ENCODE measurements at regions not wholly inside any gene's neighbourhood (a gene's known extent, or its start where the extent isn't known, plus 50 kb on each side); places are given as distances from the start of the nearest gene placed in this dataset.

DNA sequence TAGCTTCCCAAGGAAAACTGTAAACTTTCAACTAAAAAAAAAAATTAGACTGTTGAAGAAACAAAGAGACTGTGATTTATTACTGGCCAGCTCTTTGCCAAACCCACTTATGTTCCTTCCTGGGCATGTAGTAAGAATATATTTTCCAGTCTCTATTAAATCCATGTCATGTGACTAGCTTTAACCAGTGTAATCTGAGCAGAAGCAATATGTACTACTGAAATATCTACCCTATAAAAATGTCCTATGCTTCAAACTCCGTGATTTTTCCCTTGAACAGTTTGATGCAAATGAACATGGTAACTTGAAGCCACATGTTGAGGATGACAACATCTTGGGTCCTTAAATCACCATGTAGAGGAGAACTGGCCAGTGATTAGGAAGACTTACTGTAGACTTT is 144.5 kb downstream of the NTMT2 start:
- H3K27me3 Mint-ChIP-seq, result peaks cover 2 to 3% of the 10 kb centered on the region in 2 donors
- intact Hi-C loops (cut with micrococcal nuclease), result no loop called here
- Histone ChIP-seq H3K4me3 (ENCODE audit: low read length in 2 of 2) (no peak overlapping the region), H3K36me3 (ENCODE audit: insufficient read depth, low read length) (no peaks in the 10 kb centered on the region), H3K27ac (ENCODE audit: low read depth, low read length) (no peak overlapping the region), H3K27me3 (ENCODE audit: insufficient read depth, low read length) (no peaks in the 10 kb centered on the region), H3K4me1 (ENCODE audit: insufficient read depth, low read length) (no peaks in the 10 kb centered on the region), H3K9me3 (ENCODE audit: control insufficient read depth in 1 of 2, low read length in 2 of 2) (no peaks in the 10 kb centered on the region)
- CTCF ChIA-PET (ENCODE audit: partially characterized antibody), result no interaction called here
- H3K27ac Mint-ChIP-seq, result no peak overlapping the region
- H3K36me3 Mint-ChIP-seq, result no peaks in the 10 kb centered on the region
- no peaks in the 10 kb centered on the region for H3K4me1 Mint-ChIP-seq
- H3K9me3 Mint-ChIP-seq, result peaks cover 0 to 1% (median 0%) of the 10 kb centered on the region in 8 donors
- no peak overlapping the region for H3K4me3 Mint-ChIP-seq
- POLR2A ChIA-PET (ENCODE audit: partially characterized antibody), result no interaction called here
- no peak for DNase-seq

DNA sequence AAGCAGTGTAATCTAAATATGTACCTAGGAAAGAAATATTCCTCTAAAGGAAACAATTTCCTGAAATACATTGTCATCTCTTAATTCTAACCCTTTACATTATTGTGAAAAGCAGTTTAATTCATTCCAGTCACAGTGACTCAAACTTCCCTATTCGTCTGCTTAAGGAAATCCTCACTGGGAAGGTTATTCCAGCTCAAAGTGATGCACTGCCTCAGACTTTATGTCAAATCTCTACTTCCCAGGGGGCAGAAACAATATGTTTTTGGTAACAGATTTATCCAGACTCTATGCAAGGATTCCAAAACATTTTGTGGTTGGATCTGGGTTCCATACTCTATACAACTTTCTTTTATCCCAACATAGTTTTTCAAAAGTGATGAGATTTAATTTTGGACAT is 145.2 kb downstream of the NTMT2 start:
- intact Hi-C loops (cut with micrococcal nuclease), result no loop called here
- Mint-ChIP-seq H3K36me3 (no peaks in the 10 kb centered on the region), H3K9me3 (peaks cover 0 to 1% (median 0%) of the 10 kb centered on the region in 8 donors), H3K4me1 (no peaks in the 10 kb centered on the region), H3K27ac (no peak overlapping the region), H3K4me3 (no peak overlapping the region), H3K27me3 (peaks cover 2 to 3% of the 10 kb centered on the region in 2 donors)
- CTCF ChIA-PET (ENCODE audit: partially characterized antibody), result no interaction called here
- H3K36me3 ChIP-seq (ENCODE audit: insufficient read depth, low read length), result no peaks in the 10 kb centered on the region
- H3K4me1 ChIP-seq (ENCODE audit: insufficient read depth, low read length), result no peaks in the 10 kb centered on the region
- H3K27ac ChIP-seq (ENCODE audit: low read depth, low read length), result no peak overlapping the region
- no peak for DNase-seq
- no peaks in the 10 kb centered on the region for H3K9me3 ChIP-seq (ENCODE audit: control insufficient read depth in 1 of 2, low read length in 2 of 2)
- no peaks in the 10 kb centered on the region for H3K27me3 ChIP-seq (ENCODE audit: insufficient read depth, low read length)
- POLR2A ChIA-PET (ENCODE audit: partially characterized antibody), result no interaction called here
- H3K4me3 ChIP-seq (ENCODE audit: low read length in 2 of 2), result no peak overlapping the region

DNA sequence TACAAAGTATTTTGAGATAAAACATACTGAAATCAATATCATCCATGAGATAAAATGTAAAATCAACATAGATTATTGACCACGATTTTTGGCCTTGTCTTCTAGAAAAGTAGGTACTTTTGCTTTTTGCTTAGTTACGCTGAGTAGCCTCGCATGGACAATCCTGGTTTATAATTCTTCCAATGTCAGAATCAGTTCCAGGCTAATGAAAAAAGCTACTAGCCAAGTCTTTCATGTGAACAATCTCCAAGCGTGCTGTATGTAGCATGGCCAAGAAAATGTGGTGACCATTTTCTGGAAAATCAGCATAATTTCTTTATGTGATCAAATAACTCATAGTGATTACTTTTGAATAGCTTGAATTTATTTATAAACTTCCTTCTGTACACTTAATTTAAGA is 145.8 kb downstream of the NTMT2 start:
- Histone ChIP-seq H3K36me3 (ENCODE audit: insufficient read depth, low read length) (no peaks in the 10 kb centered on the region), H3K27me3 (ENCODE audit: insufficient read depth, low read length) (no peaks in the 10 kb centered on the region), H3K27ac (ENCODE audit: low read depth, low read length) (no peak overlapping the region), H3K4me3 (ENCODE audit: low read length in 2 of 2) (no peak overlapping the region), H3K9me3 (ENCODE audit: control insufficient read depth in 1 of 2, low read length in 2 of 2) (no peaks in the 10 kb centered on the region), H3K4me1 (ENCODE audit: insufficient read depth, low read length) (no peaks in the 10 kb centered on the region)
- Mint-ChIP-seq H3K9me3 (peaks cover 0 to 5% (median 0%) of the 10 kb centered on the region in 8 donors), H3K4me1 (no peaks in the 10 kb centered on the region), H3K4me3 (no peak overlapping the region), H3K36me3 (no peaks in the 10 kb centered on the region), H3K27ac (no peak overlapping the region), H3K27me3 (peaks cover 3% of the 10 kb centered on the region in 2 donors)
- ChIA-PET CTCF (ENCODE audit: partially characterized antibody) (no interaction called here), POLR2A (ENCODE audit: partially characterized antibody) (no interaction called here)
- intact Hi-C loops (cut with micrococcal nuclease), result no loop called here
- no peak for DNase-seq

DNA sequence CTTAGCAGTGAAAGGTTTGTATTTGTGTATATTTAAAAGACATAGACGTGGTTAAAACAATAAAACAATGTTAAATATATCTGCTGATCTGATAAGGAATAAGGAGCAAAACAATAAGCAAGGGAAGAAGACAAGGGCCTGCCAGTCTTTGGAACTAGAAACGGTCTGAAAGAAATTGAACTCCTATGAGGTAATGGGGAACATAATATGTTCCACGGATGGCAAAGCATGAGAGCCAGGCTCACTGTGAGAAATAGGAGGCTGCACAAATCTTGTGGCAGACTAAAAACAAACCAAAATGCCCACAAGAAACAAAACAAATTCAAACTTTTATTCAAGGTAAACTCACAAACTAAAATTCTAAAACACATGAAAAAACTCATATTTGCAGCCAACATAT is 150.5 kb downstream of the NTMT2 start:
- Histone ChIP-seq H3K4me3 (ENCODE audit: low read length in 2 of 2) (no peak overlapping the region), H3K27me3 (ENCODE audit: insufficient read depth, low read length) (no peaks in the 10 kb centered on the region), H3K27ac (ENCODE audit: low read depth, low read length) (no peak overlapping the region), H3K9me3 (ENCODE audit: control insufficient read depth in 1 of 2, low read length in 2 of 2) (no peaks in the 10 kb centered on the region), H3K4me1 (ENCODE audit: insufficient read depth, low read length) (no peaks in the 10 kb centered on the region), H3K36me3 (ENCODE audit: insufficient read depth, low read length) (no peaks in the 10 kb centered on the region)
- Mint-ChIP-seq H3K4me1 (no peaks in the 10 kb centered on the region), H3K27ac (no peak overlapping the region), H3K36me3 (no peaks in the 10 kb centered on the region), H3K27me3 (peaks cover 1 to 3% of the 10 kb centered on the region in 2 donors), H3K4me3 (no peak overlapping the region), H3K9me3 (peaks cover 0 to 8% (median 2%) of the 10 kb centered on the region in 8 donors)
- intact Hi-C loops (cut with micrococcal nuclease), result no loop called here
- CTCF ChIA-PET (ENCODE audit: partially characterized antibody), result no interaction called here
- DNase-seq, result no peak
- POLR2A ChIA-PET (ENCODE audit: partially characterized antibody), result no interaction called here

DNA sequence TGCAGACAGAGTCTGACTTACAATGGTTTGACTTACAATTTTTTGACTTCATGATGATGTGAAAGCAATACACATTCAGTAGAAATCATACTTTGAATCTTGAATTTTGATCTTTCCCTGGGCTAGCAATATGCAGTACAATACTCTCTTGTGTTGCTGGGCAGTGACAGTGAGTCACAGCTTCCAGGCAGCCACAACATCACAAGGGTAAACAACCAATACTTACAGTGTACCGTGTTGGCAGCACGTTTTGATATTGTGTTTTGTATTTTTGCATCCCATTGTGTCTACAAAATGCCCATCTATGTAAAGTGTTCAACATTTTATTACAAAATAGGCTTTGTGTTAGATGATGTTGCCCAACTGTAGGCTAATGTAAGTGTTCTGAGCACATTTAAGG is 150.9 kb downstream of the NTMT2 start:
- ChIA-PET CTCF (ENCODE audit: partially characterized antibody) (no interaction called here), POLR2A (ENCODE audit: partially characterized antibody) (no interaction called here)
- Mint-ChIP-seq H3K27me3 (peaks cover 1 to 3% of the 10 kb centered on the region in 2 donors), H3K4me3 (no peak overlapping the region), H3K27ac (no peak overlapping the region), H3K4me1 (no peaks in the 10 kb centered on the region), H3K36me3 (no peaks in the 10 kb centered on the region), H3K9me3 (peaks cover 0 to 8% (median 2%) of the 10 kb centered on the region in 8 donors)
- Histone ChIP-seq H3K27me3 (ENCODE audit: insufficient read depth, low read length) (no peaks in the 10 kb centered on the region), H3K4me3 (ENCODE audit: low read length in 2 of 2) (no peak overlapping the region), H3K27ac (ENCODE audit: low read depth, low read length) (no peak overlapping the region), H3K9me3 (ENCODE audit: control insufficient read depth in 1 of 2, low read length in 2 of 2) (no peaks in the 10 kb centered on the region), H3K36me3 (ENCODE audit: insufficient read depth, low read length) (no peaks in the 10 kb centered on the region), H3K4me1 (ENCODE audit: insufficient read depth, low read length) (no peaks in the 10 kb centered on the region)
- DNase-seq, result no peak
- intact Hi-C loops (cut with micrococcal nuclease), result no loop called here

DNA sequence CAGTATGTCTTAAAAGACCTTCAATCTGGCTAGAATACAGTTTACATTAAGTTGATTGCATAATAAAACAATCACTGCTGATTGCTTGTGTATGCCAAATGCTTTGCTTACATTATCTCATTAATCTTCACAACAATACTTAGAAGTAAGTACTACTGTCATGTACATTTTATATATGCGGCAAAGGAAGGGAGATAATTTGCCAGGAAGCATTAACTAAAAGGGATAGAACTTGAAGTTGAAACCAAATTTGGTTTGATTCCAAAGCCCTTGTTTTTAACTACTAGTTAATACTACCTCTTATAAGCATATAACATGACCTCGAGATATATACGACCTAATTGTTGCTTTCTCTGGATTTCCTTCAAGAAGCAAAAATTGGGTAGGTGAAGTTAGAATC is 155.8 kb downstream of the NTMT2 start:
- CTCF ChIA-PET (ENCODE audit: partially characterized antibody), result no interaction called here
- no peaks in the 10 kb centered on the region for H3K4me1 Mint-ChIP-seq

DNA sequence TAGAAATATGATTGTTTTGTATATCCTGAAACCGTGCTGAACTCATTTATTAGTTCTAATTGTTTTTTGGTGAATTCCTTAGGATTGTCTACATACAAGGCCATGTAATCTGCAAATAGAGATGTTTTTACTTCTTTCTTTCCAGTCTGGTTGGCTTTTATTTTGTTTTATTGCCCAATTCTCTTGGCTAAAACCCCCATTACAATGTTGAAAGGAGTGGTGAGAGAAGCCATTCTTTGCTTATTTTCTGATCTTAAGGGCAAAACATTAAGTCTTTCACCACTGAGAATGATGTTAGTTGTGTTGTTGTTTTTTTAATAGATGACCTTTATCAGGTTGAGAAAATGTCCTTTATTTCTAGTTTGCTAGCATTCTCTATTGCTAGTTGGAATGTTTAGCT is 157.3 kb downstream of the NTMT2 start:
- no peak overlapping the region for H3K27ac Mint-ChIP-seq
- H3K4me3 Mint-ChIP-seq, result no peak overlapping the region
- no peaks in the 10 kb centered on the region for H3K4me1 ChIP-seq (ENCODE audit: insufficient read depth, low read length)
- no peak overlapping the region for H3K27ac ChIP-seq (ENCODE audit: low read depth, low read length)
- POLR2A ChIA-PET (ENCODE audit: partially characterized antibody), result no interaction called here
- H3K4me3 ChIP-seq (ENCODE audit: low read length in 2 of 2), result no peak overlapping the region
- no peaks in the 10 kb centered on the region for H3K9me3 ChIP-seq (ENCODE audit: control insufficient read depth in 1 of 2, low read length in 2 of 2)
- peaks cover 0 to 2% (median 0%) of the 10 kb centered on the region in 8 donors for H3K9me3 Mint-ChIP-seq
- no peaks in the 10 kb centered on the region for H3K27me3 Mint-ChIP-seq
- no peaks in the 10 kb centered on the region for H3K36me3 ChIP-seq (ENCODE audit: insufficient read depth, low read length)
- intact Hi-C loops (cut with micrococcal nuclease), result no loop called here
- no peak for DNase-seq
- no peaks in the 10 kb centered on the region for H3K4me1 Mint-ChIP-seq
- no peaks in the 10 kb centered on the region for H3K36me3 Mint-ChIP-seq
- no peaks in the 10 kb centered on the region for H3K27me3 ChIP-seq (ENCODE audit: insufficient read depth, low read length)
- CTCF ChIA-PET (ENCODE audit: partially characterized antibody), result no interaction called here

More for the DNA sequence above, 155.8 kb downstream of the NTMT2 start:
- no peaks in the 10 kb centered on the region for H3K36me3 Mint-ChIP-seq
- H3K27me3 Mint-ChIP-seq, result no peaks in the 10 kb centered on the region
- H3K4me3 ChIP-seq (ENCODE audit: low read length in 2 of 2), result no peak overlapping the region
- H3K27ac ChIP-seq (ENCODE audit: low read depth, low read length), result no peak overlapping the region
- no peak overlapping the region for H3K27ac Mint-ChIP-seq
- H3K27me3 ChIP-seq (ENCODE audit: insufficient read depth, low read length), result no peaks in the 10 kb centered on the region
- intact Hi-C loops (cut with micrococcal nuclease), result no loop called here
- POLR2A ChIA-PET (ENCODE audit: partially characterized antibody), result no interaction called here
- H3K9me3 ChIP-seq (ENCODE audit: control insufficient read depth in 1 of 2, low read length in 2 of 2), result no peaks in the 10 kb centered on the region
- H3K4me1 ChIP-seq (ENCODE audit: insufficient read depth, low read length), result no peaks in the 10 kb centered on the region
- peaks cover 0 to 2% (median 2%) of the 10 kb centered on the region in 8 donors for H3K9me3 Mint-ChIP-seq
- H3K36me3 ChIP-seq (ENCODE audit: insufficient read depth, low read length), result no peaks in the 10 kb centered on the region
- H3K4me3 Mint-ChIP-seq, result no peak overlapping the region
- no peak for DNase-seq

DNA sequence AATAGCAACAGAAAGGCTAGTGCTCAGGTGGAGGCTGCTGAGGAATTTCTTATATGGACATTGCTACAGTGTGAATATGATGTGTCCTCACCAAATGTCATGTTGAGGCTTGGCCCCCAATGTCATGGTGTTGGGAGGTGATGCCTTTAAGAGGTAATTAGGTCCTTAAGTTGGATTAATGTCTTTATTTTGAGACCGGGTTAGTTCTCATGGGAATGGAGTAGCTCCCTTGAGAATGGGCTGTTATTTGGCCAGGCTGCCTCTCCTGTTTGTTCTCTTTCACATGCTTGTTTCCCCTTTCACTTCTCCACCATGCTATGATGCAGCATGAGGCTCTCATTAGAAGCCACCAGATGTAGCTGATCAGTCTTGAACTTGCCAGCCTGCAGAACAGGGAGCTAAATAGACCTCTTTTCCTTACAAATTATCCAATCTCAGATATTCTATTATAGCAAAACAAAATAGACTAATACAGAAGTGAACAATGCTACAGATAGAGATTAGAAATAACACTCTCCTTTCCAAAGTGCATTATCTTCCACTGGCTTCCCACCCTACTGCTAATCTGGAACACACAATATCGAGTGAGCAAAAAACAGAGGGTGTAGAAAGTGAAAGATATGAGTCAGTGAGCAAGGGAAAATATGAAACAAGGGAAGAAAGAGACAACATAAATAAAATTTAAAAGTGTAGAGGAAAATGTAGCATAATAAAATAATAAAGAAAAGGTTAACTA is 160.2 kb downstream of the NTMT2 start:
- no peak for DNase-seq
- H3K4me1 Mint-ChIP-seq, result no peaks in the 10 kb centered on the region
- intact Hi-C loops (cut with micrococcal nuclease), result no loop called here
- no peaks in the 10 kb centered on the region for H3K36me3 ChIP-seq (ENCODE audit: insufficient read depth, low read length)
- POLR2A ChIA-PET (ENCODE audit: partially characterized antibody), result no interaction called here
- H3K27me3 Mint-ChIP-seq, result no peaks in the 10 kb centered on the region
- no peak overlapping the region for H3K27ac ChIP-seq (ENCODE audit: low read depth, low read length)
- H3K4me3 ChIP-seq (ENCODE audit: low read length in 2 of 2), result no peak overlapping the region
- CTCF ChIA-PET (ENCODE audit: partially characterized antibody), result no interaction called here
- H3K27ac Mint-ChIP-seq, result no peak overlapping the region
- no peaks in the 10 kb centered on the region for H3K27me3 ChIP-seq (ENCODE audit: insufficient read depth, low read length)
- no peaks in the 10 kb centered on the region for H3K36me3 Mint-ChIP-seq
- no peak overlapping the region for H3K4me3 Mint-ChIP-seq
- no peaks in the 10 kb centered on the region for H3K4me1 ChIP-seq (ENCODE audit: insufficient read depth, low read length)
- peaks cover 0 to 2% (median 0%) of the 10 kb centered on the region in 8 donors for H3K9me3 Mint-ChIP-seq
- H3K9me3 ChIP-seq (ENCODE audit: control insufficient read depth in 1 of 2, low read length in 2 of 2), result no peaks in the 10 kb centered on the region
